ENCODE measurements at regions not wholly inside any gene's neighbourhood (a gene's known extent, or its start where the extent isn't known, plus 50 kb on each side); places are given as distances from the start of the nearest gene placed in this dataset.
"Not testable (repeated sequence)": the region's sequence is repeated elsewhere in the genome, so short reads cannot be mapped to it uniquely, and the experiment has no call there.

DNA sequence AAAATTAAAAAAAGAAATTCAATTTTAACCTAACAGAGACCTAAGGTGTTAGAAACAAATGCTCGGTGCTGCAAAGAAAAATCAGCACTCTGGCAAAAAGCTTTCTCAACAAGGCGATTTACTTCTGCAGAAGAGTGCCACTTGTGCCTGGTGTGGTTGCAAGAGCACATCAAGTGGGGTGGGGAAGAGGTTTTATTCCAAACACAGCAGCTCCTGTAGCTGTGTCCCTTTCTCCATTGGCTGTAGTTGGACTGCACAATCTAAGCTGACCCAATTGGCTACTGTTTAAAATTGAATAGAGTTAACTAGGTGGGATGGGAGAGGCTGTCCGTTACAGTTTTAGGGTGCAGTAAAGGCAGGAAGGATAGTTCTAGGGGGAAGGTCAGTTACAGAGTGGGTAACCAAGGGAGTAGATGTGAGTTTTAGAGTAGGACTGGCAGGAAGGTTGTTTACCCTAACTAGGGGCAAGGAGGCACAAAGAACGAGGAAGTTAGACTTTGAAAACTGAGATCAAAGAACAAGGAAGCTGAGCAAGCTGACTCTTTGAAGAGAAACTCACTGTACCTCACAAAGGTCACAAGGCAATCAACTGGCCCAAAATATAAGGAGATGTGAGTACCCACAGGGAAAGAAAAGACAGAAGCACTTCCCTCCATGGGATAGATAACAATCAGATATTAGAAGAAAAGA lies 145.7 kb downstream of the LIG4 start:
- TF ChIP-seq, protein P1, sequence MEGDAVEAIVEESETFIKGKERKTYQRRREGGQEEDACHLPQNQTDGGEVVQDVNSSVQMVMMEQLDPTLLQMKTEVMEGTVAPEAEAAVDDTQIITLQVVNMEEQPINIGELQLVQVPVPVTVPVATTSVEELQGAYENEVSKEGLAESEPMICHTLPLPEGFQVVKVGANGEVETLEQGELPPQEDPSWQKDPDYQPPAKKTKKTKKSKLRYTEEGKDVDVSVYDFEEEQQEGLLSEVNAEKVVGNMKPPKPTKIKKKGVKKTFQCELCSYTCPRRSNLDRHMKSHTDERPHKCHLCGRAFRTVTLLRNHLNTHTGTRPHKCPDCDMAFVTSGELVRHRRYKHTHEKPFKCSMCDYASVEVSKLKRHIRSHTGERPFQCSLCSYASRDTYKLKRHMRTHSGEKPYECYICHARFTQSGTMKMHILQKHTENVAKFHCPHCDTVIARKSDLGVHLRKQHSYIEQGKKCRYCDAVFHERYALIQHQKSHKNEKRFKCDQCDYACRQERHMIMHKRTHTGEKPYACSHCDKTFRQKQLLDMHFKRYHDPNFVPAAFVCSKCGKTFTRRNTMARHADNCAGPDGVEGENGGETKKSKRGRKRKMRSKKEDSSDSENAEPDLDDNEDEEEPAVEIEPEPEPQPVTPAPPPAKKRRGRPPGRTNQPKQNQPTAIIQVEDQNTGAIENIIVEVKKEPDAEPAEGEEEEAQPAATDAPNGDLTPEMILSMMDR (conservative IDR thresholded peaks at IDR 0.05), result no peak
- H3K27ac Mint-ChIP-seq (ENCODE audit: unreplicated experiment), result no peak overlapping the region
- no peak for DNase-seq (ENCODE audit: low read depth, low spot score)
- H3K4me3 Mint-ChIP-seq, result no peak overlapping the region
- H3K9me3 Mint-ChIP-seq, result peaks cover 9% of the 10 kb centered on the region
- no peaks in the 10 kb centered on the region for H3K27me3 Mint-ChIP-seq (ENCODE audit: low read depth)
- H3K36me3 Mint-ChIP-seq (ENCODE audit: low read depth), result peaks cover 5% of the 10 kb centered on the region
- H3K4me1 Mint-ChIP-seq, result peaks cover 7% of the 10 kb centered on the region

DNA sequence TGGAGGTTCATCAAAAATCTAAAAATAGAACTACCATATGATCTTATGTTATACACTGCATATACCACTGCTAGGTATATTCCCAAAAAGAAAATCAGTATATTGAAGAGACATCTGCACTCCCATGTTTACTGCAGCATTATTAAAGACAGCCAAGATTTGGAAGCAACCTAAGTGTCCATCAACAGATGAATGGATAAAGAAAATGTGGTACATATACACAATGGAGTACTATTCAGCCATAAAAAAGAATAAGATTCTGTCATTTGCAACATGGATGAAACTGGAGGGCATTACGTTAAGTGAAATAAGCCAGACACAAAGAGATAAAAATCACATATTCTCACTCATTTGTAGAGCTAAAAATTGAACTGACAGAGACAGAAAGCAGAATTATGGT lies 151.0 kb downstream of the LIG4 start:
- not testable (repeated sequence) for DNase-seq (ENCODE audit: low read depth, low spot score); H3K27me3 Mint-ChIP-seq (ENCODE audit: low read depth); H3K27ac Mint-ChIP-seq (ENCODE audit: unreplicated experiment); H3K4me3 Mint-ChIP-seq; H3K4me1 Mint-ChIP-seq; H3K36me3 Mint-ChIP-seq (ENCODE audit: low read depth)
- H3K9me3 Mint-ChIP-seq, result peaks cover 11% of the 10 kb centered on the region

DNA sequence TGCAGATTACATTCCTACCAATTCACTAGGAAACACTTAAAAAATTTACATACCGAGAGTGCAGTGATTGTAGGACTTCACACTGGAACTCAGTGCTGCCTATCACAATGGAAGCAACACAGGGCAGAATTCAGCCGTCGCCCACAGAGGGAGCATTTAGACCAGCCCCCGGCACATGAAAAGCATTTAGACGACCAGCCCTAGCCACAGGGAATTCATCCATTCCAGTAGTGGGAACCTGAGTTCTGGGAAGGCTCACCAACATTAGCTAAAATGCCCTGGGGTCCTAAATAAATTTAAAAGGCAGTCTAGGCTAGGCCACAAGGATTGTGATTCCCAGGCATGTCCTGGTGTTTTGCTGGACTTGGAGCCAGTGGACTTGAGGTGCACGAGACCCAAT lies 155.2 kb downstream of the LIG4 start:
- no peaks in the 10 kb centered on the region for H3K36me3 Mint-ChIP-seq (ENCODE audit: low read depth)
- TF ChIP-seq, protein P1 (conservative IDR thresholded peaks at IDR 0.05), result no peak
- H3K27me3 Mint-ChIP-seq (ENCODE audit: low read depth), result no peaks in the 10 kb centered on the region
- DNase-seq (ENCODE audit: low read depth, low spot score), result no peak
- H3K4me3 Mint-ChIP-seq, result no peak overlapping the region
- no peak overlapping the region for H3K27ac Mint-ChIP-seq (ENCODE audit: unreplicated experiment)
- peaks cover 9% of the 10 kb centered on the region for H3K9me3 Mint-ChIP-seq
- H3K4me1 Mint-ChIP-seq, result no peaks in the 10 kb centered on the region

DNA sequence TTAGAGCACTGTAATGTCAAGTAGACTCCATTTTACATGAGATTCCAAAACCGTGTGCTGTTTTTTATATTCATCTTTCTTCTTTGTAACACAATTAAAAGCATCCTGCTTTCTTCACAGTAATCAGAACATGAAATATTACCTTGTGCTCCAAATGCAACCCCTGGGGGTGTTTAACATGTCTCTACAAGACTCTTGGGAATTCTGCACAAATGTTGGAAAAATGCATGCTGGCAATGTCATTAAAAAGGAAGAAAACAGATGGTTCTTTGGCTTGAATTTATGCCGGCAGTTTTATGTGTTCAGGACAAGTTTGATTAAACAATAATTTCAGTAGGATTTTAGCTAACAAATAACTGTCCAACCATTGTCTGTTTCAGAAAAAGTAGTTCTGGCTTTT lies 159.1 kb downstream of the LIG4 start:
- TF ChIP-seq, protein P1 (conservative IDR thresholded peaks at IDR 0.05), result no peak
- H3K4me3 Mint-ChIP-seq, result no peak overlapping the region

DNA sequence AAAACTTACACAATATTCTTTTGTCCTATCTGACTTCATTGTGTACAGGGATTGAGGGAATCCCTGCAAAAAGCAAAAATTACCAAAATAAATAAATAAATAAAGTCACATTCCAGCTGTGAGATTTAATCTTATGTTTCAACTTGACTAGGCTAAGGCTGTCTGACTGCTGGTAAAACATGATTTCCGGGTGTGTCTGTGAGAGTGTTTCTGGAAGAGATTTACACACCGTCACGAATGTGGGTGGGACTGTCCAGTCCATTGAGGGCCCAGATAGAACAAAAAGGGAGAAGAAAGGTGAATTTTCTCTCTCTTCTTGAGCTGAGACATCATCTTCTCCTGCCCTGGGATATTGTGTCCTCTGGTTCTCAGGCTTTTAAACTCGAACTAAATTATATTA lies 166.1 kb downstream of the LIG4 start:
- TF ChIP-seq, protein P1 (conservative IDR thresholded peaks at IDR 0.05), result no peak
- H3K36me3 Mint-ChIP-seq (ENCODE audit: low read depth), result no peaks in the 10 kb centered on the region
- H3K27ac Mint-ChIP-seq (ENCODE audit: unreplicated experiment), result no peak overlapping the region
- H3K4me1 Mint-ChIP-seq, result no peaks in the 10 kb centered on the region
- no peak for DNase-seq (ENCODE audit: low read depth, low spot score)
- H3K9me3 Mint-ChIP-seq, result no peaks in the 10 kb centered on the region
- H3K4me3 Mint-ChIP-seq, result no peak overlapping the region
- H3K27me3 Mint-ChIP-seq (ENCODE audit: low read depth), result no peaks in the 10 kb centered on the region

More for the DNA sequence above, 159.1 kb downstream of the LIG4 start:
- no peaks in the 10 kb centered on the region for H3K4me1 Mint-ChIP-seq
- no peak overlapping the region for H3K27ac Mint-ChIP-seq (ENCODE audit: unreplicated experiment)
- peaks cover 3% of the 10 kb centered on the region for H3K27me3 Mint-ChIP-seq (ENCODE audit: low read depth)
- H3K36me3 Mint-ChIP-seq (ENCODE audit: low read depth), result no peaks in the 10 kb centered on the region
- H3K9me3 Mint-ChIP-seq, result no peaks in the 10 kb centered on the region
- no peak for DNase-seq (ENCODE audit: low read depth, low spot score)

DNA sequence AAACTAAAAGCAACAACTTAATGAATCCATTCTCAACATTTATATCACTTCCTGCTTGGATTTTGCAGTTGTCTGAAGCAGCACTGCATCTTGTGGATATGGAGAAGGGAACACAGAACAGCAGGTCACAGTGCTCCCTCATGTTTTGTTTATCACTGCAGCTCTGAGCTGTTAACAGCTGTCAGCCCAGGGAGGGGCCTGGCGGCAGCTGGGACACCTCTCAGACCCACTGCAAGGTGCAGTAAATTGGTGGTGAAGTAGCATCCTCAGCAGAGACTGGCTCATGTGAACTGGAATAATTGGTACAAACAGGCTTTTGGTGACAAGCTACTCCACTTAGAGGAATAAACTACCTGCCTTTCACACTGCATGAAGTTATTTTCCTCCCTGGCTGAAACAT lies 170.4 kb downstream of the LIG4 start:
- H3K4me3 Mint-ChIP-seq, result no peak overlapping the region
- DNase-seq (ENCODE audit: low read depth, low spot score), result no peak
- H3K27me3 Mint-ChIP-seq (ENCODE audit: low read depth), result no peaks in the 10 kb centered on the region
- no peak overlapping the region for H3K27ac Mint-ChIP-seq (ENCODE audit: unreplicated experiment)
- no peaks in the 10 kb centered on the region for H3K4me1 Mint-ChIP-seq
- no peaks in the 10 kb centered on the region for H3K36me3 Mint-ChIP-seq (ENCODE audit: low read depth)
- no peaks in the 10 kb centered on the region for H3K9me3 Mint-ChIP-seq
- TF ChIP-seq, protein P1 (conservative IDR thresholded peaks at IDR 0.05), result no peak

DNA sequence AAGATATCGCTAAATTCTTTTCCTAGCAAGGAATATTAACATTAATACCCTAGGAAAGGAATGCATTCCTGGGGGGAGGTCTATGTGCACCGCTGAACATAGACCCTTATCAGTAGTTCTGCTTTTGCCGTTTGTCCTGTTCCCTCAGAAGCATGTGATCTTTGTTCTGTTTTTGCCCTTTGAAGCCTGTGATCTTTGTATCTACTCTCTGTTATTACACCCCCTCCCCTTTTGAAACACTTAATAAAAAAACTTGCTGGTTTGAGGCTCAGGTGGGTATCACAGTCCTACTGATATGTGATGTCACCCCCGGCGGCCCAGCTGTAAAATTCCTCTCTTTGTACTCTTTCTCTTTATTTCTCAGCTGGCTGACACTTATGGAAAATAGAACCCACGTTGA lies 172.5 kb downstream of the LIG4 start:
- H3K27ac Mint-ChIP-seq (ENCODE audit: unreplicated experiment); H3K36me3 Mint-ChIP-seq (ENCODE audit: low read depth); H3K27me3 Mint-ChIP-seq (ENCODE audit: low read depth); H3K4me3 Mint-ChIP-seq; H3K9me3 Mint-ChIP-seq; DNase-seq (ENCODE audit: low read depth, low spot score); H3K4me1 Mint-ChIP-seq: not testable (repeated sequence)

Data from neural crest cell (in vitro differentiated cells).